HK-2 (cell line): ENCODE measurements at regions not wholly inside any gene's neighbourhood (a gene's known extent, or its start where the extent isn't known, plus 50 kb on each side); places are given as distances from the start of the nearest gene placed in this dataset.

ENCODE experiments used
- DNase-seq: peaks from one replicate; pipeline ENCODE4 v3.0.0-alpha.2; 2018; ENCODE audit not compliant: unreplicated experiment

- DNase-seq, result no peak
These were observed 325.6 kb downstream of the UBE3D start for GRCh38 chr6:82740072-82740471.

GRCh38 chr6:82741325-82741995 is 324.2 kb downstream of the UBE3D start:
- DNase-seq, result no peak

- no peak for DNase-seq
These were observed 323.6 kb downstream of the UBE3D start for GRCh38 chr6:82741996-82742385.

DNA sequence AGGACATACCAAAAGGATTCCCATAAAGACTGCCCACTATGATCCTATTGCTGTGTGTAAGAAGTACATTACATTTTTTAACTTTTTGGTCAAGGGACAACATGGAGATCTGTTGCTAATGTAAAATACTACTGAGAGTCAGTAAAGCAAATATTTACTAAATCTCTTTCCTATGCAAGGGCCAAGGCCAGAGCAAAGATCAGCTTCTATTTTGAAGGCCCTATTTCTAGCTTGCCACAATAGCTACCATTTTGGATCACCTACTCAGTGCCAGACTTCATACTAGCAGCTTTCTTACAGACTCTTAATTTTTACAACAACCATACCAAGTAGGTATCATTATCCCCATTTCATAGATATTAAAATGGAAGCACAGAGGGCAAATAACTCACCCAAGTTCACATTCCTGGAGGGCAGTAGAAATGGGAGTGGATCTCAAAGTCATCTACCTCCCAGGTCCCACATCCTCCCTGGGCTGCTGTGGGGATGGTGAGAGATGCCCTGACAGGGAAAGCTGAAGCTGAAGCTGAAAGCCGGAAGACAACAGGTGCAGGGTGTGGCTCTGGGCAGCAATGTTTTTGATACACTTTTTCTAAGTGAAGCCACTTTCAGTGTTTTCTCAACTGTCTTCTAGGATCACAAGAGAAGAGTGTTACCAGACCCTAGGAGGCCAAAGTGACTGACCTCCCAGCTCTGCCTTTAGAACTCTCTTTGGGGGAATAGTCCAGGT is 321.2 kb downstream of the UBE3D start:
- no peak for DNase-seq

- DNase-seq, result no peak
These were observed 315.1 kb downstream of the UBE3D start for GRCh38 chr6:82750556-82750955.

DNA sequence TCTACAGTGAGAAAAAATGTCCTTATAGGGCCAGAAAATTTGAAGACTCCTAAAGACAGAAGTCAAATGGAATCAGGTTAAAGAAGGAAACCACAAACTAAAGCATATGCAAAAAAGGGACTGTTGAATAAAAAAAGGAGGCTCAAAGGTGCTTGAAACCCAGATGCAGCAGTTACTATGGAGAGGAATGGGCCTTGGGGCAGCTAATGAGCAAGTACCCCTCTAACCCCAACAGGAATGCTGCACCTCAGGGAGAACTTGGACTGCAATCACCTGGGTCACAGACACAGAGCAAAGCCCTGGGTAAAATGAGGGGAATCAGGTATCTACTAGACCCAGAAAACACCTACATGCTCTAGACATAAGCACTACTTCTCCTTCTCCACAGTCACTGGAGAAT is 313.9 kb downstream of the UBE3D start:
- no peak for DNase-seq

DNA sequence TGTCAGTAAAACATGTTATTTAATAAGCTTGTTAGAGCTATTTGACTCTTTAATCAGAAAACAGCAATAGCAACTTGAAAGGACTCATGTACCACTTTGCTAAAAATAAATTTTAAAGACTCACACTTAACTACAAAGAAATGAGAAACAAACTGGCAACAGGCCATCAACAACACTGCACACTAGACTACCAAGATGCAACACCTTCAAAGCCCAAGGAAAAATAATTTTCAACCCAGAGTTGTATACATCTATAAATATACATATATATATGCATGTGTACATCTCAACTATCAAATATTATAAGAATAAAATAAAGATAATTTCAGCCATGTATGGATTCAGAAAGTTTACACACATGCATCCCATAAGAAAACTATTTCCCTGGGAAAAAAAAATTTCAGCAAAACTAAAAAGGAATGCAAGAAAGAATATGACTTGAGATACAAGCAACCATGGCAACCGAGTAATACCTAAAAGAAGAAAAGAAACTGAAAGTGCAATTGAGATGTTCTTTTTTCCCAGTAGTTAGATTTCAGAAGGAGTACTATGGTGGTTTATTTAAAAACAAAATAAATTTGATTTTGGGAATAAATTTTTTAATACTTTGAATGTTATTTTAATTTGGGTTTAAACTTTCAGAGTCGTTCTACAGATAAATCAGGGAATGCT is 303.8 kb downstream of the UBE3D start:
- DNase-seq, result no peak

GRCh38 chr6:82766476-82766875 is 299.2 kb downstream of the UBE3D start:
- DNase-seq, result no peak

GRCh38 chr6:82767037-82767436 is 298.6 kb downstream of the UBE3D start:
- DNase-seq, result no peak

GRCh38 chr6:82767447-82767846 is 298.2 kb downstream of the UBE3D start:
- no peak for DNase-seq

- no peak for DNase-seq
These were observed 292.6 kb downstream of the UBE3D start for GRCh38 chr6:82772851-82773717.

GRCh38 chr6:82775361-82775760 is 290.3 kb downstream of the UBE3D start:
- no peak for DNase-seq

GRCh38 chr6:82775981-82776380 is 289.7 kb downstream of the UBE3D start:
- no peak for DNase-seq

GRCh38 chr6:82779041-82779440 is 286.6 kb downstream of the UBE3D start:
- no peak for DNase-seq

GRCh38 chr6:82780334-82780733 is 285.3 kb downstream of the UBE3D start:
- DNase-seq, result no peak

DNA sequence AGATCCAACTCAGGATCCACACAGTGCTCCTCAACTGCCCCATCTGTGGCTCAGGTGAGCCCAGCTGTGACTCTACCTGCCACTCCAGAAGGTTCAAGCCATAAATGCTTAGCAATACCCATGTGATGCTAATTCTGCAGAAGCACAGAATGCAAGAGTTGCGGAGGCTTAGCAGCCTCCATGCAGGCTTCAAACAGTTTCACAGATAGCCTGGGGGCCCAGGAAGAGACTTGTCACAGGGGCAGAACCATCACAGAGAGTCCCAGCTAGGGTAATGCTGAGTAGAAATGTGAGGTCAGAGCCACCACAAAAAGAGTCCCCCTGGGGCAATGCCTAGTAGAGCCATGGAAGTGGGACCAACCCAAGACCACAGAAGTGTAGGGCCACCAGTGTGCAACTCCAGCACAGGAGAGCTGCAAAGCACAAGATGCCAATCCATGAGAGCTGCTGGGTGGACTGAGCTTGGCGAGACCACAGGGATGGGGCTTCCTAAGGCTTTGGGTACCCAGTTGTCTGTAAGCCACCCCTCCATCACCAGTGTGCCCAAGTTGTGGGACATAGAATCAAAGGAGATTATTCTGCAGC is 283.9 kb downstream of the UBE3D start:
- DNase-seq, result no peak

DNA sequence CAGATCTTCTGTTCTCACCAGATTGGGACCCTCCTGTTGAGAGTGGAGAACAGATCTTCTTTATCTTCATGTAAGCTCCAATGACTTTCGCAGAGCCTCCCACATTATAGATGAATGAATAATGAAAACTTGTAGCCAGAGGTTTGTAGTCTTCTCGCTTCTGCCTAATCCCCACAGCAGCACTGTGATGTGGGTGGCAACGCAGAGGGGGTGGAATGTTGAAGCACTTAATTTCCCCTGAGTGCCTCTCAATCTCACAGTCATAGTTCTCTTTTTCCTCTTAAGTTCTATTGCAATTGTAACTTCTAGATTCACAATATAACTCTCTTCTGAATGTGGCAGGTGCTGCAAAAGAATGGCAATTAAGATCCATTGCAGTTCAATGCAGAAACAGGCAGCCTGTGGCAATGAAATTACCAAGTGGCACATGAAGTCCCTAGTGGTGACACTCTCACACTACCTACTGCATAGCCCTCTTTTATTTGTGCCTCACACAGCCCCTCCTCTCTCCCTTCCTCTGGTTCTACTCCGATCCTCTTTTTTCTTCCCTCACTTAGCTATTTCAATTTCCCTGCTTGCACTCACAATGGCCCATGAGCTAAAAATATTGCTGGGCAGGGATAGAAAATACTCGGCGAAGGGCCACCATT is 281.9 kb downstream of the UBE3D start:
- DNase-seq, result no peak

DNA sequence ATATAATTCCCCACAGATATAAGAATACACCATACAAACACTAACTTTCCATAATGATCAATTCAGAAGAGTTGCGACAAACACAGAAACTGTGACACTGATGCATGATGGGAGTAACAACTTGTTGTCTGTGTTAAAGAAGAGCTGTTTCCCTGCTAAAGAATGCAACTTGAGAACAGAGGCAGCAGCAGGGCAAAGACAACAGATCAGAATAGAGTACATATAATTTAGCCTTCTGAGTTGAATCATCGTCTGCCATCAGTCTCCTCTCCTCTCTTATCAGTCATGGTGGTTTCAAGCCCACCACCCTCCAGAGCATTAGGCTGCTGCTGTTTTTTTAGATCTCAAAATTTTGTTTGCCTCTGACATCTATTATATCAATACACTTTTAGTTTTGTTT is 280.4 kb downstream of the UBE3D start:
- no peak for DNase-seq

DNA sequence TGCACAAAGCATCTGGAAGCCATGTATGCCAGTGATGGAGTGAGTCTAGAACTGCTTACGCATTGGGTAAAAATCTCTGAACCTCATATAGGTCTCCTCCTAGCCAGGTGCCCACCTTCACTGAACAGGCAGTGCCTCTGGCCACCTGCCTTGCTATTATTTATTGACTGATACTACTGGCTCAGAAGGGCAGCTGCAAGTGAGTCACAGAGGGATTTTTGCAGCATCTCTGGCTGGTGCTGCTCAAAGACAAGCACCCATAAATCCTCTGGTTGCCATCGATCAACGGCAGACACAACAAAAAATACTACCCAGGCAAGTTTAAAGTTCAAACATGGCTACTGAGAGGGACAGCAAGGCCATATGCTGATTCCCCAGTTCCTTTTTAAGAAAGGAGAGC is 279.4 kb downstream of the UBE3D start:
- DNase-seq, result no peak

- DNase-seq, result no peak
These were observed 269.7 kb downstream of the UBE3D start for GRCh38 chr6:82795940-82796339.

GRCh38 chr6:82801083-82801482 is 264.6 kb downstream of the UBE3D start:
- DNase-seq, result no peak
